Spleen (tissue), 11 donors: ENCODE measurements at regions not wholly inside any gene's neighbourhood (a gene's known extent, or its start where the extent isn't known, plus 50 kb on each side); places are given as distances from the start of the nearest gene placed in this dataset.
"Not testable (repeated sequence)": the region's sequence is repeated elsewhere in the genome, so short reads cannot be mapped to it uniquely, and the experiment has no call there.

ENCODE experiments used
- DNase-seq: peaks from one replicate; pipeline ENCODE4 v3.0.0-alpha.2; 2020
- H3K27ac ChIP-seq, 8 donors: fragments of 200-600 bp; sonication (generic) in 7 of 8; 1 replicate in 4 of 8; 2 replicates in 4 of 8; pipeline versions ENCODE4 v1.5.0 to v1.8.0; 2016 to 2021; ENCODE audit warnings: inconsistent platforms in 4 of 8, mild to moderate bottlenecking in 4 of 8, moderate library complexity in 1 of 8
- H3K27me3 ChIP-seq, 7 donors: fragments of 200-600 bp; sonication (generic) in 6 of 7; replicated peaks in 1 of 7; 1 replicate in 4 of 7; 2 replicates in 3 of 7; pipeline versions ENCODE4 v1.5.0 to v1.8.0; 2016 to 2021; ENCODE audit warnings: inconsistent platforms in 3 of 7, mild to moderate bottlenecking in 1 of 7
- H3K36me3 ChIP-seq, 6 donors: fragments of 200-600 bp; sonication (generic) in 5 of 6; 1 replicate in 4 of 6; 2 replicates in 2 of 6; pipeline versions ENCODE4 v1.5.0 to v1.8.0; 2016 to 2021; ENCODE audit warnings: inconsistent platforms in 2 of 6
- H3K4me1 ChIP-seq, 6 donors: fragments of 200-600 bp; sonication (generic) in 5 of 6; 1 replicate in 3 of 6; 2 replicates in 3 of 6; pipeline versions ENCODE4 v1.5.0 to v1.8.0; 2016 to 2021; ENCODE audit warnings: inconsistent platforms in 3 of 6
- H3K4me3 ChIP-seq, 8 donors: fragments of 200-600 bp; sonication (generic) in 7 of 8; 1 replicate in 4 of 8; 2 replicates in 4 of 8; pipeline versions ENCODE4 v1.5.0 to v1.8.0; 2016 to 2021; ENCODE audit warnings: inconsistent platforms in 4 of 8, mild to moderate bottlenecking in 4 of 8, moderate library complexity in 2 of 8
- H3K9me3 ChIP-seq, 8 donors: fragments of 200-600 bp; sonication (generic) in 7 of 8; 1 replicate in 4 of 8; 2 replicates in 4 of 8; pipeline versions ENCODE4 v1.5.0 to v1.8.0; 2016 to 2021; ENCODE audit warnings: inconsistent platforms in 4 of 8
- WGBS, 5 donors: extraction: QIAGEN DNeasy Blood & Tissue Kit in 3 of 5; methylation state at CpG; one replicate each; pipeline versions ENCODE4 v1.1.5 to v1.1.7; 2013 to 2018; 5-methylcytosine and 5-hydroxymethylcytosine counted together
- intact Hi-C: fragments of 100-400 bp; cut with DNase I; formaldehyde crosslinking; loops from one replicate; pipeline ENCODE4 v1.15.0; 2023; ENCODE audit warnings: low total_unique reads
- small RNA-seq, 4 donors: library from RNA; depleted of rRNA; stranded (forward); fragments of <200 nt; gene quantifications; one replicate each; pipeline ENCODE3, GENCODE V24; 2016
- donor health status: healthy with polysubstance abuse.
- donor health status: DM: no; HTN: no; CAD: no; lungs with moderate emphysema.
- donor health status: DM: no; HTN: no; CAD: no.
- donor health status: Bipolar disorder and iron deficiency.
- donor health status: healthy.
- donor health status: DM: no; HTN: no; CAD: no.
- donor health status: DM: yes; HTN: yes; CAD: no.

GRCh38 chr2:110026126-110026785 lies 89.4 kb downstream of the MALL start:
- H3K4me1 ChIP-seq, H3K36me3 ChIP-seq, intact Hi-C loops, H3K4me3 ChIP-seq, H3K9me3 ChIP-seq, H3K27ac ChIP-seq, DNase-seq, H3K27me3 ChIP-seq: not testable (repeated sequence)
- WGBS, 5 donors, result 85 to 95% (median 93%) methylated on average over 3 to 5 of the region's 8 CpGs; no CpG with 5 or more reads in 2 of the 5 donors

GRCh38 chr2:110028411-110028810 lies 87.2 kb downstream of the MALL start:
- H3K9me3 ChIP-seq, H3K36me3 ChIP-seq, H3K27ac ChIP-seq, intact Hi-C loops, H3K4me3 ChIP-seq, H3K4me1 ChIP-seq, H3K27me3 ChIP-seq: not testable (repeated sequence)
- WGBS, 5 donors, result 62 to 80% (median 72%) methylated on average over 6 to 11 of the region's 11 CpGs
- DNase-seq, result peak; percentile 67

GRCh38 chr2:110030894-110031293 lies 84.7 kb downstream of the MALL start:
- peak; percentile 31 for DNase-seq
- H3K36me3 ChIP-seq, H3K9me3 ChIP-seq, H3K27me3 ChIP-seq, H3K4me1 ChIP-seq, H3K4me3 ChIP-seq, H3K27ac ChIP-seq, intact Hi-C loops: not testable (repeated sequence)
- 89 to 100% (median 93%) methylated on average over 1 to 3 of the region's 6 CpGs for WGBS, 5 donors

GRCh38 chr2:110031722-110032327 lies 83.8 kb downstream of the MALL start:
- H3K4me1 ChIP-seq, DNase-seq, H3K27me3 ChIP-seq, intact Hi-C loops, H3K36me3 ChIP-seq, H3K9me3 ChIP-seq, H3K4me3 ChIP-seq, H3K27ac ChIP-seq: not testable (repeated sequence)
- whole genome bisulfite sequencing, 5 donors, result no CpG with 5 or more reads among the region's 3 CpGs

Small RNAs in the stretch of these regions (small RNA-seq; reads per million reads assigned to genes)
- 0 reads per million in 4 donors for gene GPAA1P1
